ENCODE measurements at regions not wholly inside any gene's neighbourhood (a gene's known extent, or its start where the extent isn't known, plus 50 kb on each side); places are given as distances from the start of the nearest gene placed in this dataset.

GRCh38 chr1:56215771-56216170, 363.6 kb downstream of the PLPP3 start:
- Histone ChIP-seq H3K9me3 (ENCODE audit: low read length) (no peaks in the 10 kb centered on the region), H2AFZ (ENCODE audit: low read length) (no peak overlapping the region), H3K4me2 (ENCODE audit: low read depth, low read length) (no peak overlapping the region), H3K27ac (ENCODE audit: extremely low read length, insufficient read depth, low read length) (no peak overlapping the region), H3K9ac (ENCODE audit: insufficient read depth, low read depth, low read length) (no peak overlapping the region), H4K20me1 (ENCODE audit: insufficient read depth, low read length) (no peaks in the 10 kb centered on the region), H3K79me2 (ENCODE audit: insufficient read depth, low read length) (no peaks in the 10 kb centered on the region), H3K4me3 (replicated peaks in 1 of 3; ENCODE audit: insufficient read depth in 1 of 3, low read depth in 2 of 3, low read length in 3 of 3) (no peak overlapping the region), H3K36me3 (replicated peaks in 1 of 2; ENCODE audit: control insufficient read depth in 1 of 2, insufficient read depth in 2 of 2, low read length in 2 of 2) (no peaks in the 10 kb centered on the region), H3K27me3 (ENCODE audit: control insufficient read depth in 1 of 2, insufficient read depth in 2 of 2, low read length in 2 of 2) (no peaks in the 10 kb centered on the region), H3K4me1 (ENCODE audit: insufficient read depth, low read length) (no peaks in the 10 kb centered on the region)
- POLR2A ChIA-PET, result no interaction called here
- WGBS (ENCODE audit: low lambda C conversion rate), result 33% methylated on average over 4 of the region's 4 CpGs
- ATAC-seq (no peak), DNase-seq (ENCODE audit: low spot score) (no peak), FAIRE-seq (no peak)
- TF ChIP-seq SAP130 (CRISPR knock-in tag; IDR thresholded peaks at IDR 0.05; ENCODE audit: low read depth) (no peak), FOXA1 (IDR thresholded peaks at IDR 0.05) (no peak), FOXA1 (CRISPR knock-in tag; IDR thresholded peaks at IDR 0.05) (no peak)
- BruUV-seq (replicated peaks), result no TSS peak
- intact Hi-C loops (cut with micrococcal nuclease; ENCODE audit: unreplicated experiment) (no loop called here), in situ Hi-C loops (cut with HindIII; ENCODE audit: extremely low pct_ligation_motif_present, low pct_unique_long_range_greater_than_20kb) (no loop called here)
- CTCF ChIA-PET (ENCODE audit: low intra/inter-chr PET ratio, low total read pairs), result no interaction called here

- ChIA-PET POLR2A (no interaction called here), CTCF (ENCODE audit: low intra/inter-chr PET ratio, low total read pairs) (no interaction called here)
- Histone ChIP-seq H3K79me2 (ENCODE audit: insufficient read depth, low read length) (no peaks in the 10 kb centered on the region), H3K4me2 (ENCODE audit: low read depth, low read length) (no peak overlapping the region), H3K36me3 (replicated peaks in 1 of 2; ENCODE audit: control insufficient read depth in 1 of 2, insufficient read depth in 2 of 2, low read length in 2 of 2) (no peaks in the 10 kb centered on the region), H3K4me3 (replicated peaks in 1 of 3; ENCODE audit: insufficient read depth in 1 of 3, low read depth in 2 of 3, low read length in 3 of 3) (no peak overlapping the region), H2AFZ (ENCODE audit: low read length) (no peak overlapping the region), H3K9me3 (ENCODE audit: low read length) (no peaks in the 10 kb centered on the region), H3K9ac (ENCODE audit: insufficient read depth, low read depth, low read length) (no peak overlapping the region), H3K27me3 (ENCODE audit: control insufficient read depth in 1 of 2, insufficient read depth in 2 of 2, low read length in 2 of 2) (no peaks in the 10 kb centered on the region), H3K27ac (ENCODE audit: extremely low read length, insufficient read depth, low read length) (no peak overlapping the region), H4K20me1 (ENCODE audit: insufficient read depth, low read length) (no peaks in the 10 kb centered on the region), H3K4me1 (ENCODE audit: insufficient read depth, low read length) (no peaks in the 10 kb centered on the region)
- no peak for DNase-seq (ENCODE audit: low spot score)
- in situ Hi-C loops (cut with HindIII; ENCODE audit: extremely low pct_ligation_motif_present, low pct_unique_long_range_greater_than_20kb), result no loop called here
- no peak for ATAC-seq
- FAIRE-seq, result no peak
- TF ChIP-seq THRA (CRISPR knock-in tag; IDR thresholded peaks at IDR 0.05; ENCODE audit: borderline replicate concordance) (no peak), RBAK (CRISPR knock-in tag; IDR thresholded peaks at IDR 0.05) (no peak), ZBTB8A (CRISPR knock-in tag; IDR thresholded peaks at IDR 0.05; ENCODE audit: borderline replicate concordance, low read depth) (no peak)
- intact Hi-C loops (cut with micrococcal nuclease; ENCODE audit: unreplicated experiment), result no loop called here
- 71% methylated on average over 3 of the region's 3 CpGs for WGBS (ENCODE audit: low lambda C conversion rate)
- BruUV-seq (replicated peaks), result no TSS peak
Observed at GRCh38 chr1:56215086-56215485, 364.3 kb downstream of the PLPP3 start.
